ENCODE measurements at regions not wholly inside any gene's neighbourhood (a gene's known extent, or its start where the extent isn't known, plus 50 kb on each side); places are given as distances from the start of the nearest gene placed in this dataset.

GRCh38 chr6:109891924-109892323 lies 86.2 kb upstream of the GPR6 start:
- no peak for TF ChIP-seq CTCF (IDR thresholded peaks at IDR 0.05)
- TF ChIP-seq EZH2phosphoT487 (IDR thresholded peaks at IDR 0.05), result no peak

Data from neural progenitor cell (in vitro differentiated cells).